EL (cell line): ENCODE measurements at regions not wholly inside any gene's neighbourhood (a gene's known extent, or its start where the extent isn't known, plus 50 kb on each side); places are given as distances from the start of the nearest gene placed in this dataset.

Experiments used
- DNase-seq: peaks from one replicate; pipeline ENCODE4 v3.0.0-alpha.2; 2016

- DNase-seq = peak; percentile 74
Measured at GRCh38 chr10:120387326-120387725, 69.7 kb upstream of the PLPP4 start.

DNA sequence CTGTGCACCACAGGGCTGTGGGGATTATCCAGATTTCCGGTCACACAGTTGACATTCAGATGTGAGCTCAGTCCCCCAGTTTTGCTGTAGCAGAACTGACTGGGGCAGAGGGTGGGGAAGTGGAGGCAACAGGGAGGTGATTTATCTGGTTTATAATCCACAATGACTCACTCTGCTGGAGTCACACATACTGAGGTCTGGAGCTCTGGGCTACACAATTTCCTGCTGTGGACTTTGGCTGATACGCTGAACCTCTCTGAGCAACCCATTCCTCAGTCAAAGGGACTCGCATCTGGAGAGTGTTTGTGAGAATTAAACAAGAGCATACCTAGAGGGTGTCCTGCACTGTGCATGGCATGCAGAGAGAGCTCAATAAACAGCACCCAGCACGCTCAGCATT, 64.8 kb upstream of the PLPP4 start:
- no peak for DNase-seq

DNA sequence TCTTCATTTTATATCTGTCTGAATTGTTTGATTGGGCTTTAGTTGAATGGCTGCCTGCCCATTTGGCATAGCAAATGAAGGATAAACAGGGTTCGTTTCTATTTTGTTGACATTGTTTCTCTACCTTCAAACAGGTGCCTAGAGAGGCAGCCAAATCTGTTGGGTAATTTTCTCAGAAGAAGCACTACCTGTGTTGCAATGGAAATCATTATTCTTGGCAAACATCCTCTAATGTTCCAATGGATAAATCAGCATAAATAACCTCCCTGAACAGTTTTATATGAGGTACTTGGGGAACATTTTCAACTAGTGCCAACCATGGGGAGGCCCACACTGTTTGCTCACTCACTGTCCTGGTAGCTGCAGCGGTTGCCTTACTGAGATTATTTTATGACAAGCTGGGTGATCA, 64.4 kb upstream of the PLPP4 start:
- DNase-seq = no peak

- DNase-seq = peak; percentile 20
Measured at GRCh38 chr10:120394446-120394845, 62.6 kb upstream of the PLPP4 start.

DNA sequence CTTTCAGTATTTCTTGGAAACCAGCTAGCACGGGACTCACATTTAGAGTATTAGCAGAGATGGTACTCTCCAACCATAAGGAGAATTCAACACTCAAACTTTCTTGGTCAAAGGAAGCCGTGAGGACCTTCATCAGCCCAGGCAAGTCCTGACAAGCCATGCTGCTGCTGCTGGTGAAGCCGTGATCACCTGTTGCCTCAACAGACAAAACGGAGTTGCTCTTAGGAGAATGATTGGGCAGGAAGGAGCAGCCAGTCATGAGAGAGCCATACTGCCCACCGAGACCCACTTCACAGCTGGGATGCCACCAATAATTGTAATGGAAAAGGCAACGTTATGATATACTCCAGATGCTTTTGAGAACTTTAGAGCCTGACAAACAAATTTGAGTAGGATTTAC, 60.8 kb upstream of the PLPP4 start:
- no peak for DNase-seq

DNA sequence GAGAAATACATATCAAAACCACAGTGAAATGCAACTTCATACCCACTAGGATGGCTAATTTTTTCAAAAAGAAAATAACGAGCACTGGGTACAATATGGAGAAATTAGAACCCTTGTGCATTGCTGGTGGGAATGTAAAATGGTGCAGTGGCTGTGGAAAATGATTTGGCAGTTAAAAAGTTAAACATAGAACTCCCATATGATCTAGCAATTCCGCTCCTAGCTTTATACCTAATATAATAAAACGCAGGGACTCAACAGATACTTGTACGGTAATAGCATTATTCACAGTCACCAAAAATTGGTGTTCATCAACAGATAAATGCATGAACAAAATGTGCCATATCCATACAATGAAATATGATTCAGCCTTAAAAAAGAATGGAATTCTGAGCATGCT, 58.8 kb upstream of the PLPP4 start:
- no peak for DNase-seq

GRCh38 chr10:120400601-120401000, 56.4 kb upstream of the PLPP4 start:
- DNase-seq = peak; percentile 71

- peak; percentile 26 for DNase-seq
Measured at GRCh38 chr10:120402147-120402766, 54.8 kb upstream of the PLPP4 start.

DNA sequence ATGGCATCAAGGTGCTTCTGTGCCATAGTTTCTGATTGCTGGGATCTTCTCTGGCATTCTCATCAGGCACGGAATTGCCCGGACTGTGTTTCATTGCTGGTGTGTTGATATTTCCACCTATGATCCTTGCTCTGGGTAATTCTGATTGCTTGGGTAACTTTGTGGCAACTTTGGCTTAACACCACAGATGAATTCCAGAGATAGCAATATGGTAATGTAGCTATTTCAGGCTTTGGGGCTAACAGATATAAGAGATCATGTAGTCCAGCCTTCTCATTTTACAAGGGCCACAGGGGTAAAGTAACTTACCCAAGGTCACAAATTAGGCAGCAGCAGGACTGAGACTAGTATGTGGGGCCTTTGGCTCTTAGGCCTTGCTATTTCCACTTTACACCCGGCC, 53.9 kb upstream of the PLPP4 start:
- DNase-seq = peak; percentile 28

DNA sequence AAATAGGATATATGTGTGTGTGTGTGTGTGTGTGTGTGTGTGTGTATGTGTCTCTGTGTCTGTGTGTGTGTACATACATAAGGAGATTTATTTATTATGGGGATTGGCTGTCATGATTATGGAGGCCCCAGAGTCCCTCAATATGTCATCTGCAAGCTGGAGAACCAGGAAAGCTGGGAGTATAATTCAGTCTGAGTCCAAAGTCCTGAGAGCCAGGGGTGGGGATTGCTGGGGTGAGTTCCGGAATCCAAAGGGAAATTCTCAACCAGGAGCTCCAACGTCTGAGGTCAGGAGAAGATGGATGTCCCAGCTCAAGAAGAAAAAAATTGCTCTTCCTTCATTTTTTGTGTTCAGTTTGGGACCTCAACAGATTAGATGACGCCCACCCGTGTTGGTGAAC, 50.7 kb upstream of the PLPP4 start:
- no peak for DNase-seq
